Mesenchymal stem cell (in vitro differentiated cells and primary cell): ENCODE measurements at regions not wholly inside any gene's neighbourhood (a gene's known extent, or its start where the extent isn't known, plus 50 kb on each side); places are given as distances from the start of the nearest gene placed in this dataset.
A peak's percentile ranks its signal among the peaks of the same experiment; 100 is the strongest.

Source experiments
- DNase-seq: peaks from one replicate; pipeline ENCODE4 v3.0.0-alpha.2; 2013
- H2AFZ ChIP-seq: one replicate; pipeline ENCODE4 v1.6.1; 2013; ENCODE audit warnings: low read depth, mild to moderate bottlenecking, control low read depth, inconsistent platforms, low read length, moderate library complexity
- H2AK5ac ChIP-seq: 2 replicates; pipeline ENCODE4 v1.6.1; 2013; ENCODE audit warnings: low read length, moderate library complexity, mild to moderate bottlenecking, inconsistent platforms; ENCODE audit not compliant: severe bottlenecking
- H2BK120ac ChIP-seq: one replicate; pipeline ENCODE4 v1.6.1; 2013; ENCODE audit warnings: low read depth, mild to moderate bottlenecking, inconsistent platforms, low read length, moderate library complexity
- H2BK12ac ChIP-seq, 2 experiments: one replicate each; pipeline ENCODE4 v1.6.1; 2013; ENCODE audit warnings: inconsistent platforms in 2 of 2, low read length in 2 of 2, mild to moderate bottlenecking in 2 of 2, moderate library complexity in 2 of 2, control low read depth in 1 of 2
- H2BK15ac ChIP-seq: one replicate; pipeline ENCODE4 v1.6.1; 2013; ENCODE audit warnings: mild to moderate bottlenecking, low read depth, inconsistent platforms; ENCODE audit not compliant: poor library complexity, severe bottlenecking
- H2BK5ac ChIP-seq: 2 replicates; pipeline ENCODE4 v1.6.1; 2013; ENCODE audit warnings: low read depth, mild to moderate bottlenecking, low read length, control low read depth, inconsistent platforms; ENCODE audit not compliant: poor library complexity, severe bottlenecking
- H3K14ac ChIP-seq, 2 experiments: one replicate each; pipeline ENCODE4 v1.6.1; 2013; ENCODE audit warnings: inconsistent platforms in 2 of 2, low read length in 2 of 2, control low read depth in 1 of 2, mild to moderate bottlenecking in 1 of 2, moderate library complexity in 1 of 2
- H3K18ac ChIP-seq, 2 experiments: one replicate each; pipeline ENCODE4 v1.6.1; 2013; ENCODE audit warnings: inconsistent platforms in 2 of 2, low read length in 2 of 2, control low read depth in 1 of 2, low read depth in 1 of 2, mild to moderate bottlenecking in 1 of 2
- H3K23ac ChIP-seq, 2 experiments: one replicate each; pipeline ENCODE4 v1.6.1; 2013; ENCODE audit warnings: inconsistent platforms in 2 of 2, low read length in 2 of 2, mild to moderate bottlenecking in 2 of 2, moderate library complexity in 2 of 2, control low read depth in 1 of 2
- H3K27ac ChIP-seq: 2 replicates; pipeline ENCODE4 v1.5.1; 2013; ENCODE audit warnings: mild to moderate bottlenecking, moderate library complexity, low read length, control low read depth, inconsistent platforms; ENCODE audit not compliant: poor library complexity, severe bottlenecking
- H3K27me3 ChIP-seq, 2 experiments: 2 replicates each; pipeline versions ENCODE4 v1.6.1 to v1.7.0; 2013; ENCODE audit warnings: low read length in 2 of 2, mild to moderate bottlenecking in 2 of 2, moderate library complexity in 2 of 2, control low read depth in 1 of 2, inconsistent platforms in 1 of 2; ENCODE audit not compliant: control insufficient read depth in 1 of 2, insufficient read depth in 1 of 2
- H3K36me3 ChIP-seq, 2 experiments: 2 replicates each; pipeline versions ENCODE4 v1.6.1 to v1.7.0; 2013; ENCODE audit warnings: low read length in 2 of 2, control low read depth in 1 of 2, inconsistent platforms in 1 of 2, low read depth in 1 of 2, mild to moderate bottlenecking in 1 of 2; ENCODE audit not compliant: insufficient read depth in 2 of 2, control insufficient read depth in 1 of 2
- H3K4ac ChIP-seq, 2 experiments: one replicate each; pipeline ENCODE4 v1.6.1; 2013; ENCODE audit warnings: inconsistent platforms in 2 of 2, low read length in 2 of 2, mild to moderate bottlenecking in 2 of 2, moderate library complexity in 2 of 2, control low read depth in 1 of 2, low read depth in 1 of 2
- H3K4me1 ChIP-seq: 2 replicates; pipeline ENCODE4 v1.6.1; 2013; ENCODE audit warnings: low read depth, low read length, control low read depth; ENCODE audit not compliant: control insufficient read depth, insufficient read depth
- H3K4me2 ChIP-seq: 2 replicates; pipeline ENCODE4 v1.6.1; 2013; ENCODE audit warnings: low read length, mild to moderate bottlenecking, inconsistent platforms; ENCODE audit not compliant: poor library complexity, severe bottlenecking
- H3K4me3 ChIP-seq, 2 experiments: 2 replicates each; pipeline versions ENCODE4 v1.5.1 to v1.7.0; 2013; ENCODE audit warnings: low read length in 2 of 2, mild to moderate bottlenecking in 2 of 2, control low read depth in 1 of 2, low read depth in 1 of 2; ENCODE audit not compliant: insufficient read depth in 1 of 2
- H3K79me1 ChIP-seq: replicated peaks from 2 replicates; pipeline ENCODE4 v1.6.1; 2013; ENCODE audit warnings: mild to moderate bottlenecking, control low read depth, low read length, inconsistent platforms; ENCODE audit not compliant: poor library complexity, severe bottlenecking
- H3K9ac ChIP-seq: 2 replicates; pipeline ENCODE4 v1.7.0; 2013; ENCODE audit warnings: mild to moderate bottlenecking, low read length, moderate library complexity
- H3K9me3 ChIP-seq: 2 replicates; pipeline ENCODE4 v1.7.0; 2013; ENCODE audit warnings: mild to moderate bottlenecking, low read length; ENCODE audit not compliant: control insufficient read depth
- H4K8ac ChIP-seq: one replicate; pipeline ENCODE4 v1.6.1; 2013; ENCODE audit warnings: inconsistent platforms, mild to moderate bottlenecking, low read length, moderate library complexity
- H4K91ac ChIP-seq: one replicate; pipeline ENCODE4 v1.6.1; 2013; ENCODE audit warnings: mild to moderate bottlenecking, low read length, inconsistent platforms
- WGBS: methylation state at CpG from one replicate; pipeline ENCODE4 v1.1.7; 2013; ENCODE audit warnings: mixed read lengths; 5-methylcytosine and 5-hydroxymethylcytosine counted together

GRCh38 chr2:84306361-84306760 is 152.7 kb downstream of the SUCLG1 start:
- Histone ChIP-seq H3K4me2 (no peak overlapping the region), H3K4ac (no peak overlapping the region), H2BK120ac (no peak overlapping the region), H4K91ac (no peak overlapping the region), H2BK5ac (no peak overlapping the region), H3K36me3 (no peaks in the 10 kb centered on the region), H3K27me3 (peaks cover 3 to 15% of the 10 kb centered on the region in 2 experiments), H3K9ac (no peak overlapping the region), H3K18ac (no peak overlapping the region), H2BK15ac (no peak overlapping the region), H2AK5ac (no peak overlapping the region), H4K8ac (no peak overlapping the region), H3K4me3 (no peak overlapping the region), H2BK12ac (no peak overlapping the region), H3K23ac (no peak overlapping the region), H2AFZ (no peak overlapping the region), H3K14ac (no peak overlapping the region), H3K4me1 (peaks cover 1% of the 10 kb centered on the region), H3K79me1 (no peaks in the 10 kb centered on the region), H3K9me3 (no peaks in the 10 kb centered on the region), H3K27ac (no peak overlapping the region)
- no peak for DNase-seq
- WGBS = 58% methylated on average over 2 of the region's 4 CpGs

- whole genome bisulfite sequencing = 38% methylated on average over 2 of the region's 3 CpGs
- no peak overlapping the region for H2BK15ac ChIP-seq
- peaks cover 1% of the 10 kb centered on the region for H3K4me1 ChIP-seq
- H3K4ac ChIP-seq = no peak overlapping the region
- H3K4me3 ChIP-seq = no peak overlapping the region
- H2AFZ ChIP-seq = no peak overlapping the region
- H4K8ac ChIP-seq = no peak overlapping the region
- no peak overlapping the region for H3K27ac ChIP-seq
- no peak overlapping the region for H3K4me2 ChIP-seq
- no peak overlapping the region for H4K91ac ChIP-seq
- H3K18ac ChIP-seq = no peak overlapping the region
- H3K79me1 ChIP-seq = no peaks in the 10 kb centered on the region
- H2BK5ac ChIP-seq = no peak overlapping the region
- H3K36me3 ChIP-seq = no peaks in the 10 kb centered on the region
- H3K9me3 ChIP-seq = no peaks in the 10 kb centered on the region
- no peak overlapping the region for H2AK5ac ChIP-seq
- peak; percentile 21 for DNase-seq
- no peak overlapping the region for H2BK120ac ChIP-seq
- H2BK12ac ChIP-seq = no peak overlapping the region
- H3K14ac ChIP-seq = no peak overlapping the region
- peaks cover 0 to 10% of the 10 kb centered on the region in 2 experiments for H3K27me3 ChIP-seq
- H3K23ac ChIP-seq = no peak overlapping the region
- no peak overlapping the region for H3K9ac ChIP-seq
These were observed 156.3 kb downstream of the SUCLG1 start for GRCh38 chr2:84302513-84303412.

GRCh38 chr2:84301717-84302116 is 157.4 kb downstream of the SUCLG1 start:
- no peaks in the 10 kb centered on the region for H3K9me3 ChIP-seq
- H2BK15ac ChIP-seq = no peak overlapping the region
- WGBS = 93% methylated on average over 5 of the region's 6 CpGs

GRCh38 chr2:84300696-84301029 is 158.4 kb downstream of the SUCLG1 start:
- Histone ChIP-seq H2BK15ac (no peak overlapping the region), H2BK5ac (no peak overlapping the region), H4K91ac (no peak overlapping the region), H2AK5ac (no peak overlapping the region), H3K9me3 (no peaks in the 10 kb centered on the region), H2AFZ (no peak overlapping the region), H3K23ac (no peak overlapping the region), H3K18ac (no peak overlapping the region), H3K4ac (no peak overlapping the region), H3K27me3 (peaks cover 0 to 12% of the 10 kb centered on the region in 2 experiments), H4K8ac (no peak overlapping the region), H3K79me1 (no peaks in the 10 kb centered on the region), H3K4me2 (no peak overlapping the region), H3K14ac (no peak overlapping the region), H3K36me3 (no peaks in the 10 kb centered on the region), H2BK12ac (no peak overlapping the region), H2BK120ac (no peak overlapping the region), H3K4me1 (peaks cover 1% of the 10 kb centered on the region), H3K9ac (no peak overlapping the region), H3K4me3 (no peak overlapping the region), H3K27ac (no peak overlapping the region)
- WGBS = 81% methylated on average over 4 of the region's 4 CpGs
- no peak for DNase-seq

More at GRCh38 chr2:84301717-84302116, 157.4 kb downstream of the SUCLG1 start:
- Histone ChIP-seq H3K23ac (no peak overlapping the region), H3K27ac (no peak overlapping the region), H3K4me3 (no peak overlapping the region), H3K36me3 (no peaks in the 10 kb centered on the region), H3K4me2 (no peak overlapping the region), H3K14ac (no peak overlapping the region), H4K8ac (peak overlapping the region; percentile 25), H3K4ac (no peak overlapping the region), H2BK5ac (no peak overlapping the region), H3K9ac (no peak overlapping the region), H2BK12ac (no peak overlapping the region), H2AK5ac (no peak overlapping the region), H4K91ac (no peak overlapping the region), H2BK120ac (no peak overlapping the region), H3K4me1 (peaks cover 1% of the 10 kb centered on the region), H3K18ac (no peak overlapping the region), H3K79me1 (no peaks in the 10 kb centered on the region), H3K27me3 (peaks cover 0 to 10% of the 10 kb centered on the region in 2 experiments), H2AFZ (no peak overlapping the region)
- no peak for DNase-seq
